ENCODE measurements at regions not wholly inside any gene's neighbourhood (a gene's known extent, or its start where the extent isn't known, plus 50 kb on each side); places are given as distances from the start of the nearest gene placed in this dataset.

GRCh38 chr22:44583854-44584253, 85.8 kb upstream of the RTL6 start:
- no peak overlapping the region for H3K27ac ChIP-seq
- TF ChIP-seq CTCF (IDR thresholded peaks at IDR 0.05) = no peak
- TF ChIP-seq ZFX (IDR thresholded peaks at IDR 0.05; ENCODE audit: borderline replicate concordance) = no peak

GRCh38 chr22:44583061-44583760, 85.2 kb upstream of the RTL6 start:
- TF ChIP-seq CTCF (IDR thresholded peaks at IDR 0.05) = no peak
- H3K27ac ChIP-seq = no peak overlapping the region

GRCh38 chr22:44582016-44582415, 84.0 kb upstream of the RTL6 start:
- H3K27ac ChIP-seq = no peak overlapping the region
- TF ChIP-seq CTCF (IDR thresholded peaks at IDR 0.05) = no peak
- TF ChIP-seq ZFX (IDR thresholded peaks at IDR 0.05; ENCODE audit: borderline replicate concordance) = no peak

GRCh38 chr22:44581096-44581435, 83.0 kb upstream of the RTL6 start:
- TF ChIP-seq CTCF (IDR thresholded peaks at IDR 0.05) (no peak), ZFX (IDR thresholded peaks at IDR 0.05; ENCODE audit: borderline replicate concordance) (no peak)
- no peak overlapping the region for H3K27ac ChIP-seq

- H3K27ac ChIP-seq = no peak overlapping the region
- TF ChIP-seq ZFX (IDR thresholded peaks at IDR 0.05; ENCODE audit: borderline replicate concordance) (no peak), CTCF (IDR thresholded peaks at IDR 0.05) (no peak)
Observed at GRCh38 chr22:44580176-44581095, 82.4 kb upstream of the RTL6 start.

- no peak overlapping the region for H3K27ac ChIP-seq
- no peak for TF ChIP-seq ZFX (IDR thresholded peaks at IDR 0.05; ENCODE audit: borderline replicate concordance)
- no peak for TF ChIP-seq CTCF (IDR thresholded peaks at IDR 0.05)
Observed at GRCh38 chr22:44578516-44579230, 80.6 kb upstream of the RTL6 start.
